ENCODE measurements at regions not wholly inside any gene's neighbourhood (a gene's known extent, or its start where the extent isn't known, plus 50 kb on each side); places are given as distances from the start of the nearest gene placed in this dataset.

DNA sequence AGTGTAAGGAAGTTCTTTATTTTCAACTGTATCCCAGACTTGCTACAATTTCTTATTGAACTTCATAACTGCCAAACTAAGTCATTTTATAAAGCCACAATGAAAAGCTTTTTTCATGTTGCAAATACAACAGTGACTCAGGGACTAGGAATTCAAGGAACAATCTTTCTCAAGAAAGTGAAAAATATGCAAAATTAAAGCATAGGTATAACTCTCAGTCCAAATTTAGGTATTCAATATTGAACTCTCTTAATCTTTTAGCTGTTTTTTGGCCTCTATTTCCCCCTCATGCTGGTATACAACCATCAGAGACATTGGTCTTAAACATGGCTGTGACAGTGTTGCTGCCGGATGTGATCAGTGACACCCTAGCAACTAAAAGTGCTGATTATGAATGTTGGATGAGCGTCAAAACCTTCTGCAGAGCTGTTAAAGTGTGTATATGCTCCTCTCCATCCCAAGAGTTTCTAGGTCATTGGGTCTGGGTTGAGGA, 476.9 kb downstream of the ZNF385D start:
- TF ChIP-seq CTCF (IDR thresholded peaks at IDR 0.05): no peak
- intact Hi-C loops (cut with DNase I, micrococcal nuclease): no loop called here
- Mint-ChIP-seq H3K27ac (no peak overlapping the region), H3K4me3 (no peak overlapping the region), H3K9me3 (peaks cover 5% of the 10 kb centered on the region), H3K4me1 (ENCODE audit: low read depth) (no peaks in the 10 kb centered on the region), H3K27me3 (no peaks in the 10 kb centered on the region), H3K36me3 (ENCODE audit: low read depth) (no peaks in the 10 kb centered on the region)
- Histone ChIP-seq H3K27me3 (ENCODE audit: control insufficient read depth in 1 of 2, insufficient read depth in 2 of 2, low read length in 2 of 2) (no peaks in the 10 kb centered on the region), H3K27ac (ENCODE audit: low read depth in 1 of 2, low read length in 2 of 2) (no peak overlapping the region), H3K4me3 (ENCODE audit: low read length) (no peak overlapping the region), H3K36me3 (ENCODE audit: insufficient read depth, low read length) (no peaks in the 10 kb centered on the region), H3K4me1 (ENCODE audit: insufficient read depth, low read length) (no peaks in the 10 kb centered on the region), H3K9me3 (ENCODE audit: control insufficient read depth in 1 of 2, insufficient read depth in 1 of 2, low read length in 2 of 2) (peaks cover 0 to 11% of the 10 kb centered on the region in 2 experiments)
- DNase-seq: no peak
- CTCF ChIA-PET: no interaction called here
- POLR2A ChIA-PET: no interaction called here
- ATAC-seq (ENCODE audit: poor library complexity): no peak

DNA sequence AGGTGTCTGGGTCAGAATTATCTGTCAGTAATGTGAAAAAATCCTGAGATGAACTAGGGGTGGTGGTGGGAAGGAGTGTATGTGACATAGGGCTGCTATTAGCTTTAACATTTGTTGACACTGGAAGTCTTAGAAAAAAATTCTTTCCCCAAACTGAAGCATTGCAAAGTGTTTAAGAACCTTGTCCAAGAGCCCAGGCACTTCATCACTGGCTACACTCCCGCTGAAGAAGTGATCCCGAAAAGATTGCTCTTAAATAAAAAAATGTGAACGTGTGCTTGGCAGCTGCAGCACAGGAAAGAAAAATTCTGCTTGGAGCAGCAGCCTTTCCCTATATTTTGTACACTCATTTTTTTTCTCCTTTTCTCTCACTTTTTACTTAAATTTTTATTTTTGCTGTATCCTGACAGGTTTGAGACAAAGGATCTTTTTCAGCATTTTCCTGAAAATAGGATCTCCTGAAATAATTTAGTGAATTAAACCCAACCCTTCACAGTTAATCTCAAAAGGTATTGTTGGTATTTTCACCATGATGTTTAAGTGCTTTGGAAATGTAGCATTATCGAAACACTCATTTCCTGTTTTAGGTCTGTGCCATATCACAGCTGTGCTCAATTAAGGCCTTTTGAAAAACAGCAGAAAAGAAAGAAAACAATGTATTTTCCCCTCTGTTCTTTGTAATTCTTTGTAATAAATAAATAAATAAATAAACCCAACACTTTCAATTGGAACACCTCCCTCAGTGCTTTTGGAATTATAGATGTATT, 477.6 kb downstream of the ZNF385D start:
- Histone ChIP-seq H3K36me3 (ENCODE audit: insufficient read depth, low read length) (no peaks in the 10 kb centered on the region), H3K4me1 (ENCODE audit: insufficient read depth, low read length) (no peaks in the 10 kb centered on the region), H3K9me3 (ENCODE audit: control insufficient read depth in 1 of 2, insufficient read depth in 1 of 2, low read length in 2 of 2) (peaks cover 0 to 11% of the 10 kb centered on the region in 2 experiments), H3K27ac (ENCODE audit: low read depth in 1 of 2, low read length in 2 of 2) (no peak overlapping the region), H3K4me3 (ENCODE audit: low read length) (no peak overlapping the region), H3K27me3 (ENCODE audit: control insufficient read depth in 1 of 2, insufficient read depth in 2 of 2, low read length in 2 of 2) (no peaks in the 10 kb centered on the region)
- Mint-ChIP-seq H3K27ac (no peak overlapping the region), H3K4me3 (no peak overlapping the region), H3K27me3 (no peaks in the 10 kb centered on the region), H3K36me3 (ENCODE audit: low read depth) (no peaks in the 10 kb centered on the region), H3K4me1 (ENCODE audit: low read depth) (no peaks in the 10 kb centered on the region), H3K9me3 (peaks cover 5% of the 10 kb centered on the region)
- ATAC-seq (ENCODE audit: poor library complexity): no peak
- POLR2A ChIA-PET: no interaction called here
- CTCF ChIA-PET: no interaction called here
- no peak for DNase-seq
- intact Hi-C loops (cut with DNase I, micrococcal nuclease): no loop called here
- no peak for TF ChIP-seq CTCF (IDR thresholded peaks at IDR 0.05)

- no peak overlapping the region for H3K27ac ChIP-seq (ENCODE audit: low read depth in 1 of 2, low read length in 2 of 2)
- H3K9me3 ChIP-seq (ENCODE audit: control insufficient read depth in 1 of 2, insufficient read depth in 1 of 2, low read length in 2 of 2): peaks cover 0 to 11% of the 10 kb centered on the region in 2 experiments
- H3K9me3 Mint-ChIP-seq: peaks cover 8% of the 10 kb centered on the region
- POLR2A ChIA-PET: no interaction called here
- no peak overlapping the region for H3K4me3 Mint-ChIP-seq
- no peaks in the 10 kb centered on the region for H3K27me3 Mint-ChIP-seq
- no peaks in the 10 kb centered on the region for H3K36me3 ChIP-seq (ENCODE audit: insufficient read depth, low read length)
- TF ChIP-seq CTCF (IDR thresholded peaks at IDR 0.05): no peak
- H3K4me3 ChIP-seq (ENCODE audit: low read length): no peak overlapping the region
- H3K27me3 ChIP-seq (ENCODE audit: control insufficient read depth in 1 of 2, insufficient read depth in 2 of 2, low read length in 2 of 2): no peaks in the 10 kb centered on the region
- H3K36me3 Mint-ChIP-seq (ENCODE audit: low read depth): no peaks in the 10 kb centered on the region
- CTCF ChIA-PET: no interaction called here
- DNase-seq (no peak), ATAC-seq (ENCODE audit: poor library complexity) (no peak)
- no peaks in the 10 kb centered on the region for H3K4me1 ChIP-seq (ENCODE audit: insufficient read depth, low read length)
- no peak overlapping the region for H3K27ac Mint-ChIP-seq
- H3K4me1 Mint-ChIP-seq (ENCODE audit: low read depth): no peaks in the 10 kb centered on the region
- intact Hi-C loops (cut with DNase I, micrococcal nuclease): no loop called here
Measured at GRCh38 chr3:21271606-21272016, 479.4 kb downstream of the ZNF385D start.
